GM21360 (cell line): ENCODE measurements at regions not wholly inside any gene's neighbourhood (a gene's known extent, or its start where the extent isn't known, plus 50 kb on each side); places are given as distances from the start of the nearest gene placed in this dataset.
"Not testable (repeated sequence)": the region's sequence is repeated elsewhere in the genome, so short reads cannot be mapped to it uniquely, and the experiment has no call there.

Source experiments
- ATAC-seq: cut with Tn5 transposase; IDR thresholded peaks from one replicate; pipeline ENCODE4 v1.9.1; 2021; ENCODE audit warnings: mild to moderate bottlenecking, moderate library complexity; ENCODE audit not compliant: unreplicated experiment

- peak; percentile 62 for ATAC-seq
These were observed 160.4 kb downstream of the CPEB2 start for GRCh38 chr4:15162465-15163283.

GRCh38 chr4:15163284-15163645, 161.0 kb downstream of the CPEB2 start:
- no peak for ATAC-seq

- ATAC-seq = no peak
These were observed 162.3 kb downstream of the CPEB2 start for GRCh38 chr4:15164571-15164970.

- no peak for ATAC-seq
These were observed 165.5 kb downstream of the CPEB2 start for GRCh38 chr4:15167743-15168142.

GRCh38 chr4:15168759-15169158, 166.5 kb downstream of the CPEB2 start:
- ATAC-seq = no peak

GRCh38 chr4:15171725-15172124, 169.4 kb downstream of the CPEB2 start:
- no peak for ATAC-seq

DNA sequence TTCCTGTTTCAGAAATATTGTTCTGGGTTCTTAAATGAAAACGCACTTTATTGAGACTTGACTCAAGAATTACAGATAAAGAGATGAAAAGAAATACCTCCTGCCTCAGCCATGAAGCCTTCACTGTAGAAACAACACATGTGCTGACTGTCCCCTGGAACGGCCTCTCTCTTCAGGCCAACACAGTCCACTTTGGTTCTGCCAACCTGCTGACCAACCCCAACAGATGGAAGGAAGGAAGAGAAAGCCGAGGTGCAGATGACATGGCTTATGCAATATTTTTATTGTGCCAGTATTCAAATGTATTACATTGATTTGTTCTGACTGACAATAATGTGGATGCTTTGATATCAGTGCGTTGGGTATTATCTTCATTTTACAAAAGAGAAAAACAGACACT, 171.0 kb downstream of the CPEB2 start:
- ATAC-seq = no peak

DNA sequence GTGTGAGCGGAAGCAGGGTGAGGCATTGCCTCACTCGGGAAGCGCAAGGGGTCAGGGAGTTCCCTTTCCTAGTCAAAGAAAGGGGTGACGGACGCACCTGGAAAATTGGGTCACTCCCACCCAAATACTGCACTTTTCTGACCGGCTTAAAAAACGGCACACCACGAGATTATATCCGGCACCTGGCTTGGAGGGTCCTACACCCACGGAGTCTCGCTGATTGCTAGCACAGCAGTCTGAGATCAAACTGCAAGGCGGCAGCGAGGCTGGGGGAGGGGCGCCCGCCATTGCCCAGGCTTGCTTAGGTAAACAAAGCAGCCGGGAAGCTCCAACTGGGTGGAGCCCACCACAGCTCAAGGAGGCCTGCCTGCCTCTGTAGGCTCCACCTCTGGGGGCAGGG, 171.9 kb downstream of the CPEB2 start:
- not testable (repeated sequence) for ATAC-seq

DNA sequence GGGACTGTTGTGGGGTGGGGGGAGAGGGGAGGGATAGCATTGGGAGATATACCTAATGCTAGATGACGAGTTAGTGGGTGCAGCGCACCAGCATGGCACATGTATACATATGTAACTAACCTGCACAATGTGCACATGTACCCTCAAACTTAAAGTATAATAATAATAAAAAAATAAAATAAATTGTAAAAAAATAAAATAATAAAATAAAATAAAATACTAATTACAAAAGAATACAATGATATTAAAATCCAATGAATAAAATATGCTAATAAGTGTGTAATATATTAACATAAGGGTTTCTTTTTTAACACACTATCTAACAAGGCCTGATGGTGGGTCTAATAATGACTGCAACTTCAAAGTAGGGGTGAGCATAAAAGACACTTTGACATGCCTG, 177.6 kb downstream of the CPEB2 start:
- ATAC-seq = not testable (repeated sequence)

- ATAC-seq = no peak
These were observed 180.4 kb downstream of the CPEB2 start for GRCh38 chr4:15182600-15183220.

DNA sequence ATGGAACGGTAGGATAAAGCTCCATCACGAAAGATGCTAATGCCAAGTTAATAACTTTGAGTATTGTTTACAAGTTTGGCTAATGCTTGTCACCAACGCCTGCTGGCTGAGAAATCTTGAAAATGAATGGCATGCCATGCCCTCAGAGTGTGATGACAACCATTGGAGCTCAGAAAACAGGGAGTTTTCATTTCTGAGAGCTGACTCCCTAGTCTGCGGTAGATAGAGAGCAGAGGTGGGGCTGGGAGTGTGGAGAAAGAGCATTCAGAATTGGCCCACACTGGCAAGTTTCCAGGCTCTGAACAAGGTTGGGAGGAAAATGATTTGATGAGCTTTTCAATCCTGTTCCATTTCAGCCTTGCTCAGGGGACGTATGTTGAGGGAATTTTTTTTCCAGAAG, 183.9 kb downstream of the CPEB2 start:
- ATAC-seq = no peak

DNA sequence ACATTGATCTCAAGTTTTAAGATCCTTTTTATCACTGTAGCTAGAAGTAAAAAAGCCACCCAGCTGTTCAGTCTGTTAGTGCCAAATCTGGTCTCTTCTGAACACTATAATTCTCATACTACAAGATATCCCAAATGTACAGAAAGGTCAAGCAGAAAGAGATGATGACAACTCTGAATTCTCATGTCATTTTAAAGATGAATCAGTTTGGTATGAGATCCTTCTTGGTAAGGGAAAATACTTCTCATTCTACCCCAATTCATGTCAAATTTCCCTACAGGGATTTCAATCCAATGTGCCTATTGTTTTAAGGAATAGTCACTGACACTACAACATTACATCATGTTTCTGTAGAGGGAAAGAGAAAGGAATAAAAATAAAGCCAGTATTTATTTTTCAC, 184.5 kb downstream of the CPEB2 start:
- no peak for ATAC-seq

DNA sequence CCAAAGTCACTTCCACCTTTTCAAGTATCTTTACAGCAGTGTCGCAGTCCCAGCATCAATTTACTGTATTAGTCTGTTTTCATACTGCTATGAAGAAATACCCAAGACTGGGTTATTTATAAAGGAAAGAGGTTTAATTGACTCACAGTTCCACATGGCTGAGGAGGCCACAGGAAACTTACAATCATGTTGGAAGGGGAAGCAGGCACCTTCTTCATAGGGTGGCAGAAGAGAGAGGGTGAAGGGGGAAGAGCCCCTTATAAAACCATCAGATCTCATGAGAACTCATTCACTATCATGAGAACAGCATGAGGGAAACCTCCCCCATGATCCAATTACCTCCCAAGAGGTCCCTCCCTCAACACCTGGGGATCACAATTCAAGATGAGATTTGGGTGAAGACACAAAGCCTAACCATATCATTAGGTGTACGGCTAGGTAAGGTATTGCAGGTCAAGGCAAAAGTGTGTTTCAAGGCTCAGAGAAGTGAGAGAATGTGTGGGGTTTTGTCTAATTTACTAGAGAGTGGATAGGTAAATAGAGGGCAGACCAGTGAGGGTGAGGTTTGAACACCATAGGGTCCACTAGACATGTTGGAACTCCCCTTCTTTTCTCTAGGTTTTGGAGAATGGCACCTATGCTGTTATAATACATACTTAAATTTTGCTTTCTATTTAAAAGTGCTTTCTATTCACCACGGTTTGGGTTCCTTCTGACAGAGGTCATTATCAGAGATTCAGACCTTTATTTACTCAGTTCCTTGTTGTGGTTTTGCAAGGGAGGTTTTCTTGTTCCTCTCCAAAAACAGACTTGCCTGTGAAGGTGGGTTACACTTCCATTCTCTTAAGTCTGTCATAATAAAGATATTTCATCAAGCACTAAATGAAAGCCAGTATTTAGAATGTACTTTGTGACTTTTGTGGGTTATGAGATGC, 186.6 kb downstream of the CPEB2 start:
- ATAC-seq = peak; percentile 51

DNA sequence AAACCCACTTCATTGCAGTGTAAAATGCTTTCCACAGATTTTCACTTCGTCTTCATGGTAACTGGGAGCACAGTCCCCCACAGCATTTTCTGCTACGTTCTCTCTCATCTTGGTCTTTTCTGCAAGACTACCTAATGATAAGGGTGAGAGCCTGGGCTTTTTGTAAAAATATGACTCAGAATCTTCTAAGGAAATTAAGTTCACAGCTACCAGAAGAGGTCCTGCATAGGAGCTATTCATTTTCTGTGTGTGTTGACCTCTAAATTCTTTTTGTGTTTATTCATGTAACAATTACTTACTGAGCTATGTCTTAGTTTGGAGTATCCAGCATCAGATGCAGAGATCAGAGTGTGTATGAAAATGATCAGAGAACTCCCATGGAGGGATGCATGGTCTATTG, 192.2 kb downstream of the CPEB2 start:
- no peak for ATAC-seq

DNA sequence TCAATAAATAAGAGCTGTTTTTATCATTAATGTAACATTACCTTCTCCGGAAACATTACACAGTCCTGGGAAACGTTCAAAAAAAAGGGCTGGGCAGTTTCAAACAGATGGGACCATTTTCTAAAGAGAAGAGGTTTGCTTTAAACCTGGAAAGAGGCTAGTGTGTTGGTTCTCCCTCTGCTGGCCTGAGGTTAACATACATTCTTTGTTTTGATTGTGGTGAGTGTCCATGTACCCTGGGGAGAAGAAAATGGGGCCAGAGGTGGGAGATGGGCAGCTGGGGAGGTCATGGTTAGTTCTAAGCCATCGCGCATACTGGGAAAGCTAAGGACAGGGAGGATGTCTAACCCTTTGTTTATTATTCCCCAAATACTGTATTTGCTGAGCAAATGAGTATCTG, 194.7 kb downstream of the CPEB2 start:
- no peak for ATAC-seq

DNA sequence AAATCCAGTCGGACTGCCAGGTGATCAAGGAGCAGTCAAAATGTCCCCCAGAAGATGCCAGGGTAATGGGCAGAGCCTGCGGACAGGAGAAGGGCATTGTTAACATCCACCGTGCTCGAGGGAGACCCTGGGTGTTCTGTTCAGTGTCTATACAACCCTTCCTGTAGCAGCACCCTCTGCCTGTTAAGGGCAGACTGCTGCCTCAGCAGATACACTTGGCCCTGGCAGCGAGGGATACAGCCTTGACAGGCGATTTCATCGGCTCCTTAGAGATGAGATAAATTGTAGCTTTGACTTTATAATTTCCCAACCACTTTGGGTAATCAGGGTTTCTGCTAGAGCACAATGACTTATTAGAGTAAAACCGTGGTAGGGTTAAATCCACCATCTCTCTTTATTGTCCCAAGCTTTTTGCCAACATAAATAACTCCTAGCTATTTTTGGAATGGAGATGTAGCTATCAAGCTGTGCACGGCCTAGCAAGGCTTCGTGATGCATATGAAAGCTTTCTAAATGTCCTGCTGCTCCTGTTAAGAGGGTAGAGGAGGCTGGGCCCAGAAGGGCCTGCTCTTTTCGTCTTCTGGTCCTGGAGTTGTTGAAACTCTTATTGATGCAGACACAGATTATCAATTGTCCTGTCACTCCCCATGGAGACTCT, 195.9 kb downstream of the CPEB2 start:
- ATAC-seq = no peak

DNA sequence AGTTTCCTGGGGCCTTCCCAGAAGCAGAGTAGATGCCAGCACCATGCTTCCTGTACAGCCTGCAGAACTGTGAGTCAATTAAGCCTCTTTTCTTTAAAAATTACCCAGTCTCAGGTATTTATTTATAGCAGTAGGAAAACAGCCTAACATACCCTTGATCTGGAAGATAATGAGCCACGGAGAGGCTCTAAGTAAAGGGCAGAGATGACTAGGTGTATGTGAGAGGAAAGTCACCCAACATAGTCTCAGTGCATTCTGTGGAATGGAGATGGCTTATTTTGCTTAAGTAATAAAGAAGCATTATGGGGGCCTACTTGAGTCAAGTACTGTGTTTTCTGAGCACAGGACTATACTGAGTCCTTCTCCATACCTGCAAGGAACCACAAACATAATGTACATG, 199.5 kb downstream of the CPEB2 start:
- ATAC-seq = no peak

DNA sequence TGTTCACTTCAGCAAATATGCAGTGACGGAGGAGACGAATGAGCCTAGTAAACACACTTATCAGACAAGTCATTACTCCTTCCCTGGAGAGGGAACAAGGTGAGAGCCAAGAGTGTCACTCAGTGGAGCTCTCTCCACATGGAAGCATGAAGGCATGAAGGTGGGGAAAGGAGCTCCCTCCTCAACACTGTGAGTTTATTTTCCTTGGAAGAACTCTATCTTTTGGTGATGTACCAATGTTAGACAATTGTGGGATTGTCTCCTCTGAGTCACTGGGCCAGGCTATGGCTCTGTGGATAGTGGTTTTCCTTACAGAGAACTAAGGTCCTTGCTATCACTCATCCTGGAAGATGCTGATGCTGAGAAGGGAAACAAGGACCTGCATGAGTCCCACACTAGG, 200.2 kb downstream of the CPEB2 start:
- no peak for ATAC-seq

DNA sequence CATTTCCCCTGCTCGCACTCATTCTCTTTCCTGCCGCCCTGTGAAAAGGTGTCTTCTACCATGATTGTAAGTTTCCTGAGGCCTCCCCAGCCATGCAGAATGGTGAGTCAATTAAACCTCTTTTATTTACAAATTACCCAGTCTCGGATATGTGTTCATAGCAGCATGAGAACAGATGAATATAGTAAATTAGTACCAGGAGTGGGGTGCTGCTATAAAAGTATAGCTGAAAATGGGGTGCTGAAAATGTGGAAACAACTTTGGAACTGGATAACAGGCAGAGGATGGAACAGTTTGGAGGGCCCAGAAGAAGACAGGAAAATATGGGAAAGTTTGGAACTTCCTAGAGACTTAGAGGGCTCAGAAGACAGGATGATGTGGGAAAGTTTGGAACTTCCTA, 204.2 kb downstream of the CPEB2 start:
- ATAC-seq = not testable (repeated sequence)

DNA sequence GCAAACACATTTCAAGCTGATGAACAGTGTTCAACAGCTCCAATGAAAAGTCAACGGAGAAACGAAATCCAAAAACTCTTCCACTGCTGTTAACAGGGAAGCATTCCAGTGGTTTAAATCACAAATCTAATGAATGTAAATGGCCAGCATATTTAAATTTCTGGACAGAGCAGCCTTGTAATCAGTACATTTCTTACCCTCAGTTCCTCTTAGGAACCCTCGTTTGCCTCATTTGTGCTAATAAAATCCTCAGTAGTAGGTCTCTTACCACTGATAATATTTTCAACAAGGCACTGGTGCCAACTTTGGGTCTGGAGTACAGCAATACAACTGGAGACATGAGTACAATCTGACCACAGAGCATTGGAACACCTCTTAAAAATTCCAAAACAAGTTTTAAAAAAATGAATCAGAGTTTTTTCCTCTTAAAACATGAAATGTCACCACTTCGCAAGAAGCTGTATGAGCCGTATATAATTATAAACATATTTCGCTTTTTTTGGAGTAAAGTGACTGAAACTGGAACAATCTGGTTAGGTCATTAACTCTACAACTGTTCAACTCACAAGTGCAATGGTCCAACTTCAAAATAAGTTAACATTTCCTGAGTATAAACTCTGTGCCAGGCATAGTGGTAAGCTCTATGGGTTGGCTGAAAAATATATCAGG, 211.2 kb downstream of the CPEB2 start:
- ATAC-seq = no peak

DNA sequence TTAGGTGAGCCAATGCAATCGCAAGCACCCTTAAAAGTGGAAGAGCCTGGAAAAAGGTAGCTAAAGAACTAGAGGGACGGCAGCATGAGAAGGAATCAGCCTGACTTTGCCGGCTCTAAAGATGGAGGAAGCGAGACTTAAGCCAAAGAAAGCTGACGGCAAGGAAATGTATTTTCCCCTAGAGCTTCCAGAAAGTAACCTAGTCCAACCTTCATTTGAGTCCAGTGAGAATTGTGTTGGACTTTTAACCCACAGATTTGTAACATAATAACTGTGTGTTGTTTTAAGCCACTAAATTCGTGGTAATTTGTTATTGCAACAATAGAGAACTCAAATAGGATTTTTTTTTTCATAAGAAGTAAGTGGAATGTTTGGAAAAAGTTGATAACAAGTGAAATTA, 212.7 kb upstream of the C1QTNF7 start:
- ATAC-seq = no peak
